Aorta (tissue), 5 donors: ENCODE measurements at regions not wholly inside any gene's neighbourhood (a gene's known extent, or its start where the extent isn't known, plus 50 kb on each side); places are given as distances from the start of the nearest gene placed in this dataset.

Experiments
- ATAC-seq: fragments of 200-7000 bp; cut with Tn5 transposase; one replicate; pipeline ENCODE4 v1.9.1; 2022; ENCODE audit warnings: moderate library complexity; ENCODE audit not compliant: low FRiP score
- DNase-seq, 2 donors: peaks; one replicate each; pipeline ENCODE4 v3.0.0-alpha.2; 2020
- H3K27ac ChIP-seq, 2 donors: one replicate each; pipeline ENCODE4 v1.5.1; 2013; ENCODE audit warnings: low read length in 2 of 2, mild to moderate bottlenecking in 2 of 2, moderate library complexity in 2 of 2, control low read depth in 1 of 2, inconsistent platforms in 1 of 2, low read depth in 1 of 2
- H3K27me3 ChIP-seq, 2 donors: one replicate each; pipeline ENCODE4 v1.6.1; 2013; ENCODE audit warnings: control low read depth in 1 of 2, low read length in 1 of 2, mild to moderate bottlenecking in 1 of 2, moderate library complexity in 1 of 2; ENCODE audit not compliant: insufficient read depth in 2 of 2, control insufficient read depth in 1 of 2
- H3K36me3 ChIP-seq, 2 donors: one replicate each; pipeline ENCODE4 v1.6.1; 2013; ENCODE audit warnings: control low read depth in 1 of 2, low read length in 1 of 2, mild to moderate bottlenecking in 1 of 2; ENCODE audit not compliant: insufficient read depth in 2 of 2, control insufficient read depth in 1 of 2
- H3K4me1 ChIP-seq, 2 donors: one replicate each; pipeline ENCODE4 v1.6.1; 2013; ENCODE audit warnings: low read length in 2 of 2, control low read depth in 1 of 2, mild to moderate bottlenecking in 1 of 2, moderate library complexity in 1 of 2; ENCODE audit not compliant: insufficient read depth in 2 of 2, control insufficient read depth in 1 of 2
- H3K4me3 ChIP-seq, 2 donors: one replicate each; pipeline ENCODE4 v1.5.1; 2013; ENCODE audit warnings: low read length in 2 of 2, control low read depth in 1 of 2, mild to moderate bottlenecking in 1 of 2
- H3K9me3 ChIP-seq: one replicate; pipeline ENCODE4 v1.6.1; 2013; ENCODE audit warnings: mild to moderate bottlenecking, low read length; ENCODE audit not compliant: control insufficient read depth
- whole genome bisulfite sequencing, 2 donors: extraction: QIAGEN DNeasy Blood & Tissue Kit; methylation state at CpG; one replicate each; pipeline ENCODE4 v1.1.7; 2013; 5-methylcytosine and 5-hydroxymethylcytosine counted together
- intact Hi-C, 2 donors: fragments of 100-400 bp; cut with DNase I; formaldehyde crosslinking; loops; one replicate each; pipeline versions ENCODE4 v1.14.2 to v1.15.0; 2022
- donor health status: healthy with polysubstance abuse.
- donor health status: Bipolar disorder and iron deficiency.
- donor health status: DM: no; HTN: no; CAD: no.
- donor health status: DM: no; HTN: no; CAD: no.
- donor health status: DM: yes; HTN: yes; CAD: no.

DNA sequence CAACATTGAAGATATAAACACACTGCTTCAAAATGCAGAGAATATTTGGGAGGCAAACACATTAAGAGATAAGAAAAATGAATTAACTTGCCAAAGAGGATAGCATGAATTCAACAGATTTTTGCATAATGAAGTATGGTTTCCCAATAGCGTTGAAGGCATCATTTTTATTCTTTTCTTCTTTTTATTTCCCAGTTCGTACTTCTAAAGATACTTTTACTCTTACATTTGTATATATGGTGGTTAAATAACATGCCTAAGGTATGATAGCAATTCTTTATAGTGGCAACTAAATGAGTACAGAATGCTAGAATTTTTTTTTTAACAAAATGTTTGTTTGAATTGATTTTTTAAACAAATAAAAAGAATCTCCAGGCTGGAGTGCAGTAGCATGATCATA is 473.4 kb upstream of the MARCKS start:
- no peak overlapping the region for H3K27ac ChIP-seq
- intact Hi-C loops = no loop called here
- DNase-seq (no peak), ATAC-seq (no peak)
- H3K9me3 ChIP-seq = no peaks in the 10 kb centered on the region
- no peaks in the 10 kb centered on the region for H3K36me3 ChIP-seq
- H3K27me3 ChIP-seq = no peaks in the 10 kb centered on the region
- H3K4me1 ChIP-seq = no peaks in the 10 kb centered on the region
- 87 to 91% methylated on average over 2 of the region's 2 CpGs for WGBS, 2 donors
- no peak overlapping the region for H3K4me3 ChIP-seq

DNA sequence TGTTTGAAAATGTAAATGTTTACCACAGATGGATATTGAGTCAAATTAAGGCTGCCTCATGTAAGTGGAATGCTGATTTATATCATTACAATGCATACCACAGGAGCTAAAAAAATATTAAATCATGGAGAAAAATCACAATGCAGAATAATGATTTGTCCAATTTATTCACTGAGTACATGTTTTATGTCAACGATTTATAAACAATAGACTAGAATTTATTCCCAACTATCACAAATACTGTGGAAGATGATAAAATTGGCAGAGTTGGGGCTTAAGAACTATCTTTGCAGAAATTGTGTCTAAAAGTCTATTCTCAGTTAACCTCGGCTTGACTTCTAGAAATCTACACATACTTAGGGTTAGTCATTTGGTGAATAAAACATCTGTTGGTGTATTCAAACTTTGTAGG is 472.1 kb upstream of the MARCKS start:
- H3K4me3 ChIP-seq = no peak overlapping the region
- WGBS, 2 donors = 77 to 79% methylated on average over 2 of the region's 2 CpGs
- DNase-seq = no peak
- H3K4me1 ChIP-seq = no peaks in the 10 kb centered on the region
- no peaks in the 10 kb centered on the region for H3K9me3 ChIP-seq
- no peaks in the 10 kb centered on the region for H3K27me3 ChIP-seq
- intact Hi-C loops = no loop called here
- no peak overlapping the region for H3K27ac ChIP-seq
- ATAC-seq = no peak
- H3K36me3 ChIP-seq = no peaks in the 10 kb centered on the region

DNA sequence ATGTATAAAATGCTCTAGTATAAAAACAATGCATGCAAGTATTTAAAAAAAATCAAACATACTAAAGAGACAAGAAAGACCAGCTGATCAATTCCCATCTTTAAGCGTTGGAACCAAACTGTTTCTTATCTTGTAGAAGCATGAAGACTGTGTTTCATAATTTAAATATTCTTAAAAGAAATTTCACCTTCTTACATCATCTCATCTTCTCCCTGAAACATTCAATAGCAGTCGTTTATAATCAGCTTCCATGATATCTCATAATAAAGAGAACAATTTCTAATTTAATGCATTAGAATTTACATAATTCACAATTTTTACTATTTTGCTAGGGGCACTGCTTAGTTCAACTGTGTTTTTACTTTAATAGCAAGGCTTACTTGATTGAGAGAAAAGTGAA is 468.1 kb upstream of the MARCKS start:
- H3K9me3 ChIP-seq = no peaks in the 10 kb centered on the region
- intact Hi-C loops = no loop called here
- H3K4me3 ChIP-seq = no peak overlapping the region
- WGBS, 2 donors = 79 to 84% methylated on average over 2 of the region's 2 CpGs
- ATAC-seq (no peak), DNase-seq (no peak)
- no peaks in the 10 kb centered on the region for H3K27me3 ChIP-seq
- H3K27ac ChIP-seq = no peak overlapping the region
- H3K4me1 ChIP-seq = no peaks in the 10 kb centered on the region
- no peaks in the 10 kb centered on the region for H3K36me3 ChIP-seq

DNA sequence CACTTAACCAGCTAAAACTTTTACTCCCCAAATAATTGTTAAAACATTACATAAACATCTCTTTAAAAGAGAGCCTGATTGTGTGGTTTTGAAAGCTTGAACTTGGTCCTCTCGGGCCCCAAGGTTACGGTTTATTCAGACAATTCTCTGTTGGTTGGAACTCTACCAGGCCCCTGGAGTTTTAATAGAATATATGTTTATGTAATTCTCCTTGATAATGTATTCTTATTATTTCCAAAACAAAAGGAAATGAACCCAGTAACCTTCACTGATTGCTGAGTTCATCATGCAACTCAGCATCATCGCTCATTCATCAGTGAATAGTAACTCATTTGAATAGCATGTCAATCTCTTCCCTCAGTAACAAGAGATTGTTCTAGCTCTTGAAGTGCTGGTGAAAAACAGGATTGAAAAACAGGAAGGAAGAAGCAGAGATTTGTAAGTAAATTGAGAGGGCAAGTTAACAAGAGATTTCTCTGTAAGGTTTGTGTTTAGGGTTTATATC is 464.5 kb upstream of the MARCKS start:
- Histone ChIP-seq H3K4me1 (no peaks in the 10 kb centered on the region), H3K27me3 (no peaks in the 10 kb centered on the region), H3K36me3 (no peaks in the 10 kb centered on the region), H3K9me3 (no peaks in the 10 kb centered on the region), H3K27ac (no peak overlapping the region), H3K4me3 (no peak overlapping the region)
- DNase-seq (no peak), ATAC-seq (no peak)
- intact Hi-C loops = no loop called here
- 96% methylated on average over 3 of the region's 3 CpGs for WGBS, 2 donors

DNA sequence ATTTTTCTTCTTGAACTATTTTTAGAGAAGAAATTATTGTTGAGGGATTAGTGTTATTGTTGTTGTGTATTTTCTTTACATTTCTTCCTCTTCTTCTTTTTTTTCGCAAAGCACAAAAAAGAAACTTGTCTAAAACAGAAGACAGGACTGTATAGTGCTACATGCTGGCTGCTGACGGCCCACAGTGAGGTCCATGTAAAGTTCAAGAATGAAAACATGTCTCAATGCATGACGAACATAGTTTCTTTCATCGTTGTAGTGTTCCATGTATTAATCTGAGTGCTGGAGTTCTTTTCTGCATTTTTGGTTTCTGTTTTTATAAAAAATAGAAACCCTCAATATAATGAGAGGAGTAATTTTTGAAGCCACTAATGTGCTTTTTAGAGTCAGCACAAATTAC is 462.9 kb upstream of the MARCKS start:
- no peak for ATAC-seq
- no peak overlapping the region for H3K27ac ChIP-seq
- H3K36me3 ChIP-seq = no peaks in the 10 kb centered on the region
- H3K4me3 ChIP-seq = no peak overlapping the region
- no peaks in the 10 kb centered on the region for H3K4me1 ChIP-seq
- H3K9me3 ChIP-seq = no peaks in the 10 kb centered on the region
- no peak for DNase-seq
- H3K27me3 ChIP-seq = no peaks in the 10 kb centered on the region
- WGBS, 2 donors = 76 to 83% methylated on average over 4 of the region's 4 CpGs
- intact Hi-C loops = no loop called here

DNA sequence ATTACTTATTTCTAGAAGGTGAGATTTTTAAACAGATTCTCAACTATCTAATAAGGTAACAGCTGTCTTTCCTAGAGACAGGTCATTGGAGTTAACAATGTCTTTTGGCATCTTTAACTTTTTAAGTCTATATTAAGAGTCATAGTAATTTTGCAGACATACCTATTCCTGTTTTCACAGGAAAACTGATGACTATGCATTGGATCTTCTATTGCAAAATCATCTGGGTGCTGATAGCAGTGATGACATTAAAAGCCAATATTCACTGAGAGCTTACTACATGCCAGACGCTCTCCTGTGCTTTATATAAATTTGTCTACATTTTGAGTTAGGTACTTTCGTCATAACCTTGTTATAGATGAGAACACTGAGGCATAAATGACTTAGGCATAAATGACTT is 462.4 kb upstream of the MARCKS start:
- H3K4me3 ChIP-seq = no peak overlapping the region
- 98 to 100% methylated on average over 2 of the region's 2 CpGs for WGBS, 2 donors
- DNase-seq (no peak), ATAC-seq (no peak)
- H3K27me3 ChIP-seq = no peaks in the 10 kb centered on the region
- no peak overlapping the region for H3K27ac ChIP-seq
- H3K4me1 ChIP-seq = no peaks in the 10 kb centered on the region
- intact Hi-C loops = no loop called here
- H3K36me3 ChIP-seq = no peaks in the 10 kb centered on the region
- H3K9me3 ChIP-seq = no peaks in the 10 kb centered on the region

DNA sequence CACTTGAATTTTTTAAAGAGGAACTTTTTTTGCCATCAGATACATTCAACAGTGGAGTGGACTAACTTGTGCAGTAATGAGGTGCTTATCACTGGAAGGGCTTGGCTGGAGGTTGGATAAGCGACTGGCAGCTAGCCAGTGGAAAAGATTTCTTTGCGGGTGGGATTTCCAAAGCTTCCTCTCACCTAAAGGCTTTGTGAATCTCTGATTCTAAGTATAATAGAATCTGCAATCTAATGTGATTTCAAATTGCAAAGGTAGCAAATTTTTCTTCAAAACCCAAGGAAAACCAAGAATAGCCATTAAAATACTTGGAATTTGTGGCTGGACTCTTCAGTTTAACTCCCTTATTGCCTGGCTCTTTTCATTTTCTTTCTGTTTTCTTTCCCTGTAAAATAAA is 460.4 kb upstream of the MARCKS start:
- Histone ChIP-seq H3K27ac (no peak overlapping the region), H3K4me1 (no peaks in the 10 kb centered on the region), H3K36me3 (no peaks in the 10 kb centered on the region), H3K4me3 (no peak overlapping the region), H3K27me3 (no peaks in the 10 kb centered on the region), H3K9me3 (no peaks in the 10 kb centered on the region)
- intact Hi-C loops = no loop called here
- no peak for DNase-seq
- 11 to 15% methylated on average over 2 of the region's 2 CpGs for WGBS, 2 donors
- ATAC-seq = no peak

DNA sequence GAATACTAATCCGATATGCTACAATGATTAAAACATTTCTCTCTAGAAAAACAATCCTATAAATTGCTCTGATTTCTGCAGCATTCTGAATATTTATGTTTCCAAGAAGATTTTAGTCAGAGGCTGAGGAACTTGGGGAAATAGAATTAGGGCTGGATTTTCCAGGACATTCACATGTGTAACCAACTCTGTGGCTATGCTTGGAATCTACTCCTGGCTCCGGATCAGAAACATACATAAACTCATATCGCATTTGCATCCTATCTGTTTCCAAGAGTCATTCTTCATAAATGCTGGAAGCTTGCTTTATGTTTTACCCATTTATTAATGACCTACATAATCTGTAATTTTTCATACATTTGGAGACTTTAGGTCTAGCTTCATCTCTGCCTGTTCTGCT is 459.9 kb upstream of the MARCKS start:
- Histone ChIP-seq H3K27me3 (no peaks in the 10 kb centered on the region), H3K27ac (no peak overlapping the region), H3K4me1 (no peaks in the 10 kb centered on the region), H3K4me3 (no peak overlapping the region), H3K36me3 (no peaks in the 10 kb centered on the region), H3K9me3 (no peaks in the 10 kb centered on the region)
- intact Hi-C loops = no loop called here
- WGBS, 2 donors = 18 to 32% methylated on average over 3 of the region's 3 CpGs
- DNase-seq = no peak
- ATAC-seq = no peak

DNA sequence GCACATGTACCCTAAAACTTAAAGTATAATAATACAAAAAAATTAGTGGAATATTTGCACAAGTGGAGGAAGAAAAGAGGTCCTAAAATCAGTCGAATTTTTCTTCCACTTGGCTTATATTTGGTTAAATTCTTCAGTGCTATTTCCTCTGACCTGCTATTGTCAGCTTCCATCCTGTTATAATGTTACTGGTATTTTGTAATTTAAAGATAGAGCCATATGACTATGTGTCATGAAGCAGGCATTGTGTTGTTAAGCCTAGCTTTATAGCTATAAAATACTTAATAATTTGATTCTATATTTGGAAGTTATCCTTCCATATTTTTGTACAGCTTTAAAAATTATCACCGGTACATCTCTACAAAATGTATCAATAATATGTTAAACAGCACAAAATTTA is 455.9 kb upstream of the MARCKS start:
- DNase-seq (no peak), ATAC-seq (no peak)
- intact Hi-C loops = no loop called here
- Histone ChIP-seq H3K36me3 (no peaks in the 10 kb centered on the region), H3K4me1 (no peaks in the 10 kb centered on the region), H3K27me3 (no peaks in the 10 kb centered on the region), H3K27ac (no peak overlapping the region), H3K9me3 (no peaks in the 10 kb centered on the region), H3K4me3 (no peak overlapping the region)
- 73 to 83% methylated on average over 2 of the region's 2 CpGs for WGBS, 2 donors
